ENCODE measurements at regions not wholly inside any gene's neighbourhood (a gene's known extent, or its start where the extent isn't known, plus 50 kb on each side); places are given as distances from the start of the nearest gene placed in this dataset.

DNA sequence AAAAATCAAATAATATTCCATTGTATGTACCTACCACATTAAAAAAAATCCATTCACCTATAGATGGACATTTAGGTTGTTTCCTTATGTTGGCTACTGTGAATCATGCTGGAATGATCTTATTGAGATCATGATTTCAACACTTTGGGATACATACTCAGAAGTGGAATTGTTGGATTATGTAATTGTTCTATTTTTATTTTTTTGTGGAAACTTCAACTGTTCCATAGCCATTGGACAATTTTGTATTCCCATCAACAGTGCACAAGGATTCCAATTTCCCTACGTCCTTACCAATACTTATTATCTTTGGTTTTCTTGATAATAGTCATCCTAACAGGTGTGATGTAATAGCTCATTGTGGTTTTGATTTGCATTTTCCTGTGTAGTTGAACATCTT lies 834.0 kb downstream of the MAFB start:
- no peak for DNase-seq (ENCODE audit: extremely low read depth in 1 of 2, low read depth in 1 of 2)

DNA sequence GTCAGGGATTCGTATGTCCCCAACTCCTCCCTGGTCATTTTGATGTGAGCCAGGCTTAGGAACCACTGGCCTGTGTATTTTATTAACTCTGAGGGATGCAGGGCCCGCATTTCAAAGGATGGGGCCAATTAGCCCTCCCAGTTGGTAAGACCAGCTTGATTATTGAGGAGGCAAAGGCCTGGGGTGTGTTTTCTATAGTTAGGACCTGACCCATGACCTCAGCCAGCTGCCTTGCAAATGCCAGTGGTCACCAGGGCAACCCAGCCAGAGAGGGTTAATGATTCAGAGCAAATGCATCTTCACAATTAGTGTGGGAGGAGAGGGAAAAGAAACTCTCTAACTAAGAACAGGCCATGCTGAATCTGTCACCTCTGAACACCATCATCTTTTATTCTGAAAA lies 835.4 kb downstream of the MAFB start:
- DNase-seq (ENCODE audit: extremely low read depth in 1 of 2, low read depth in 1 of 2) = no peak

DNA sequence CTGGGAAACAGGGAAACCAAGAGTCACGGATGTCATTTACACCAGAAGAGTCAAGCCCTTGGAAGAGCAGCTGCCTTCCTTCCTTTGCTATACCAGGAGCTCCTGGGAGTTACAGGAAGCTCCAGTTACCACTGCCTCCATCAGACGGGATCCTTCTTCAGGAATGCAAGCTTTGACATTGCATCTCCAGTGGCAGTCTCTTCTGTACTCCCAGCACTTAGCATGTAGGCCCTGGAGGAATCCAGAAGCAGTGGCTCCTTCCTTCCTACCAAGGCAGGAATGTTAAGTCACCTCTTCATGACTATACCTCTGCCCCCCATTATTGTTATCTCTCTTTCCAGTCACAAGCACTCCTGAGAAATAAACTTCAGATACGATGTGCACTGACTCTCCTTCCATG lies 836.0 kb downstream of the MAFB start:
- DNase-seq (ENCODE audit: extremely low read depth in 1 of 2, low read depth in 1 of 2) = no peak

DNA sequence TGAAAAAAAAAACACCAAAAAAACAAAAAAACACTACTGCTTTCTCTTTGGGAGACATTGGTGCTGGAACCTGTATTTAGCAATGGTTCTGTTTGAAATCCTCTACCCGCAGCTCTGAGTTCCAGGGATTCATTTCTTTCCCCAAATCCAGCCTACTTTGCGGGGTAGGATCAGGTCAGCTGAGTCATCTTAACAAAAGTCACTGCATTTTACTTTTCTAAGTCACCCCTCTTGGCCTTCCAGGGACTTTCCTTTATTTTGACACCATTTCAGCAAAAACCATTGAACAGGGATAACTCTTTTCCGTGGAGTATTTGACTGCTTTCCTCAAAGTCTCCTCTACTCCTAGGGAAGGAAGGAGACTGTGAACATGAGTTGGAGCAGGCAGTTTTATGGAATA lies 837.6 kb downstream of the MAFB start:
- no peak for DNase-seq (ENCODE audit: extremely low read depth in 1 of 2, low read depth in 1 of 2)

DNA sequence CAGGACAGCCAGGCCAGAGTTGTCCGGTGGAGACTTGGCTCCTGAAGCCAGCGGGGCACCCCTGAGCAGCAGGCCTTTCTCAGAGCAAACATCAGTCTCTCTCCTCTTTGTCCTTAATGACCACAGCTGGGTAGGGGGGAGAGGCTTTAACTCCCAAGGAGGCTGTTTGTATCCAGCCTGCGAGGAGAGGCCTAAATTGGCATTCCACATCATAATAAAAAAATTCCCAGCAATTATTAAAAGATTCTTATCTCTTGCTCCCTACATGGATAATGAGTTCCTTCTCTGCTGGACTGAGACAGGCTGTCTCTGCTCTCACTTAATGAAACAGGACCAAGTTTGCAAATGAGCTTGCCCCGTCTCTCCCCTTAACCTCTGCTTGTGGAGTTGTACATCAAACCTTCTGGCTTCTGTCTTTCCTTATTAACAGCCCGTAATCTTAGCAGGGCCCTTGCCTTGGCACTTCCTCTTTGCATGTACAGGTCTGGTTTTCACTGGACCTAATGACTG lies 838.2 kb downstream of the MAFB start:
- DNase-seq (ENCODE audit: extremely low read depth in 1 of 2, low read depth in 1 of 2) = no peak

DNA sequence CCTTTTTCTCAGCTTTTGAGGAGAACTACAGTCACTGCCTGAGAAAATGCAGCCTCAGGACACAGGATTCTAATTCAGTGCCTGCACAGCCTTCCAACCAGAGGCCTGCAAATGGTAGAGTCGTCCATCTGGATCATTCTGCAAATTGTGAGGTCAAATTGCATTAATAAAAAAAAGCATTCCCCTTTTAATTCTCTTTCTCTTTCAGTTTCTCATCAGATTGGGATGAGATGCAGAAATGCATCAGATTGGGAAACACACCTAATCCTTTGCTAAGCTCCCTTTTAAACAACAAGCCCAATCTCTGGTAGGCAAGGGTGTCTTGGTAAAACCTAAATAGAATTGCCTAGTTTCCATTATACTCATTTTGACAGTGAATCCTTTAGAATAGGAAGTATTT lies 838.8 kb downstream of the MAFB start:
- no peak for DNase-seq (ENCODE audit: extremely low read depth in 1 of 2, low read depth in 1 of 2)

DNA sequence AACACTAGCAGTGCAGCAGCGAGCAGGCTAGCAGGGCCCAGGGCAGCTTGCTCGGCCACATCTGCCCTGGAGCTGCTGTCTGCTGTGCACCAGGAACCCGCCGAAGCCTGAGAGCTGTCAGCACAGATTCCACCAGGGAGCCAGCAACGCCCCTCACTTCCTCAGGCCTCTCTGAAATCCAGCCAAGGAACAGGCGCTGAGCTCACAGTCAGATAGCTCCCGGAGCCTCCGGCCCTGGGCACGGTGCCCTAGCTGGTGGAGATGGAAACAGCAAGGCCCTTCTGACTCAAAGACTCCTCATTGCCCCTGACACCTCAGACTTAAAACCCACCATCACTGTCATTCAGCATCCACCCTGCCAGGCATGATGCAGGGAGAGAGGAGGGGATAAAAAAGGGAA lies 839.4 kb downstream of the MAFB start:
- no peak for DNase-seq (ENCODE audit: extremely low read depth in 1 of 2, low read depth in 1 of 2)

DNA sequence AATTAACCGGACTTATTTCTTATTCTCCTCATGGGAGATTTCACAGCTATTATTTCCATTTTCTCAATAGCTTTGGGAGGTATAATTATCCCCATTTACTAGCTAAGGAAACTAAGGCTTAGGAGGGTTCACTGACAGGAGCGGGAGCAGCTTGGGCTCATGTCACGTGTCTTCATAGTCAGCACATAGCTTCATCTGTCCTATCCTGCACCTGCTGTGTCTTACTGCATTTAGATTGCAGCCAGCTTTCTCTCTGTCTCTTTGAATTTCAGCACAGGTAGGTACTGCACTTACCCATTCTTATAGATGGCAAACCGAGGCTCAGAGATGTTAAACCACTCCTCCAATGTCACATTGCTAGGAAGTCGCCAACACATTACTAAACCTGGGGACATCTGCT lies 839.9 kb downstream of the MAFB start:
- DNase-seq (ENCODE audit: extremely low read depth in 1 of 2, low read depth in 1 of 2) = no peak

DNA sequence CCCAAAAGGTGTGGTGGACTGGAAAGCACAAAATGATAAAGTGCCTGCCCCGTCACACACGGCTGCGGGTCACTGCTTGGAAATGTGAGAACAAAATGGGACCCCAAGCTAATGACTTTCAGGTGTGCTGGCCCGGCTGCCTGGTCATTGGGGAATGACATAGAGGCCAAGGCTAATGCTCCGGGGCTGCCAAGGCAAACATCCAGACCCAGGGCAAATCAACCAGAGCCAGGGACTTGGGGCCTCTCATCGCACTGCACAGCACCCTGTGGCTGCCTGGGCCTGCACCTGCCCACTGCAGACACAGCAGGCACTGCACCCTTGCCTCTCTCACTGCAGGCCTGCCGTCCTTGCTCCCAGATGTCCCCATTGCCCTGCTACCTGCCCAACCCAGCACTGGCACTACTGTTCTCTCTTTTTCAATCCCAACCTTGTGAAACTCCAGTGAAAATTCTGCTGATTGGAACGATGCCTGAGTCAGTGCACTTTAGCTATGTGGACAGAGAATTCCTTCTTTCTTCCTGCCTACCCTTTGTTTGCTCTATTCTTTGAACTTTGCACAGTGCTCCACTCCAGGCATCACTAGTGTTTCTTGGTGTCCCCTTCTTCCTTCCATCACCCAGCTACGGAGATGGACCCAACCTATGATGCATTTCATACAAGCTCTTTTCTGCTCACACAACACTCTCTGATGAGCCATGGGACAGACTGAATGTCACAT lies 849.5 kb downstream of the MAFB start:
- no peak for DNase-seq (ENCODE audit: extremely low read depth in 1 of 2, low read depth in 1 of 2)

DNA sequence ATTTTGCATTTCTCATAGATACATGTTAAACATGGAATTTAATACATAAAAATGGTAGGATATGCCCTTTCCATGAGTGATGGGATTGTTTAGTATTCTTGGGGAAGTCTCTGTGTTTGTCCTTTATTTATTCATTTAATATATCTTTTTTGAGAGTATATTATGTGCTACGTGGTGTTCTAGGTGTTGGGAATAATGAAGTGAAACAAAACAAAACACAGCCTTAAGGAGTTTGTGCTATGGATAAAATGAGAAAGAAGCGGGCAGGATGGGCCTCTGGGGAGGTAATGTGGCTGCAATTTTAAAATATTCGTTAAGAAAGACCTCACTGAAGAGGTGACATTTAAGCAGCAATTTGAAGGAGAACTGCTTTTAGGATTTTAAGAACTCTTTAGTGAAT lies 851.5 kb downstream of the MAFB start:
- no peak for DNase-seq (ENCODE audit: extremely low read depth in 1 of 2, low read depth in 1 of 2)

DNA sequence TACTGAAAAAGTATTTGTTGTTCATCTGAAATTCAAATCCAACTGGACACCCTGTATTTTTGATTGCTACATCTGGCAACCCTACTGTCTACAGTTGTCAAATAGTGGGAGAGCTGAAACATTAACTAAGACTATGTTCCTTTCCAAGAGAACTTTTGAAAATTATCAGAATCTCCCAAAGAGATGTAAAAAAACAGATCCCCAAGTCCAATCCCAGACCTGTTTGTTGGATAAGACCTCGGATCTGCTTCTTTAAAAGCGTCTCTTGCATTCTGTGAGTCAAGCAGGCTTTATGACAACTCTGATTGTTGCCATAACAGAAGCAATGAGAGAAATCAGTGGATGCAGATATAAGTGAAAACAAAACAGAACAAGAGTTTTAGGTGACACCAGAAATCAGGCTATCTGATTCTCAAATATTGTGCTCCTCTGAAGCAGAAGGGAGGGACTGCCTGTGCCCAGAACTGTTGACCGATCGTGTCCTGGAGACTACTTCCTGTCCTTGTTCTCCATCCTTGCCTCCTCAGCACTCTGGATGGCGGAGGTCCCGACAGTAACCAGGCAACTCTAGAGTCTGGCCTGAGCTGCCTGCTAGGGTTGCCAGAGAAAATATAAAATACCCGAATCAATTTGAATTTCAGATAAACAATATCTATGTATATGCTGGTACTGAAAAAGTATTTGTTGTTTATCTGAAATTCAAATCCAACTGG lies 853.8 kb downstream of the MAFB start:
- DNase-seq (ENCODE audit: extremely low read depth in 1 of 2, low read depth in 1 of 2) = no peak

DNA sequence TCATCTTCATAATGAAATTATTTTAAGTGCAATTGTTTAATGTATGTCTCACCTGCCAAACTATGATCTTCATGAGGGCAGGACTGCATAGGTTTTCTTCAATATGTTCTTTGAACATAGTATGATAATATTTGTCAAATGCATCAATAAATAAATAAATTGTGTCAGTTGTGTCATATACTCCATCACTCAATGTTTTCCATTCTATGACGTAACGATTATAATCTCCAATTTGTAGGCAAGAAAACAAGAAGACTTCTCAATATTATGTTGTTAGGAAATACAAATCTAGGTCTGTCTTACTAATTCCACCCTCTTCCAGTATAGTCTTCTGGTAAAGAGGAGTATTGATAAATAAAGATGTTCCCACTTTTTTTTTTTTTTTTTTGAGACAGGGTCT lies 858.1 kb downstream of the MAFB start:
- DNase-seq (ENCODE audit: extremely low read depth in 1 of 2, low read depth in 1 of 2) = no peak

DNA sequence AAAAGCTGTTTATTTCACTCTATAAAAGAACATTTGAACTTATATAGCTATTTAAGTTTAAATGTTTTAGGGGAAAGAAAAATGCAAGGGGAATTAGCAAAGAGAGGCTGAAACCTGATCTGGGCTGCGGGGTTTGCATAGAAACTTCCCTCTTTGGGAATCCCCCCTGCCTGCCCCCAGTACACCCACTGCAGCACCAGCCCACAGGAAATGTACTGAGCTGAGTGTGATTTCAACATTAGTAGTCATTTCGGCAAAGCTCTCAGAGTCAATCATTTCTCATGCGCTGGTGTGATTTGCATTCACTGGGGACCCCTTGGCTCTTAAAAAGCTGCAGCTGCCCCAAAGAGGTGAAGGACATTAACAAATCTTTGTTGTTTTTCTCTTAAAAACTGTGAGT lies 859.4 kb downstream of the MAFB start:
- DNase-seq (ENCODE audit: extremely low read depth in 1 of 2, low read depth in 1 of 2) = no peak

DNA sequence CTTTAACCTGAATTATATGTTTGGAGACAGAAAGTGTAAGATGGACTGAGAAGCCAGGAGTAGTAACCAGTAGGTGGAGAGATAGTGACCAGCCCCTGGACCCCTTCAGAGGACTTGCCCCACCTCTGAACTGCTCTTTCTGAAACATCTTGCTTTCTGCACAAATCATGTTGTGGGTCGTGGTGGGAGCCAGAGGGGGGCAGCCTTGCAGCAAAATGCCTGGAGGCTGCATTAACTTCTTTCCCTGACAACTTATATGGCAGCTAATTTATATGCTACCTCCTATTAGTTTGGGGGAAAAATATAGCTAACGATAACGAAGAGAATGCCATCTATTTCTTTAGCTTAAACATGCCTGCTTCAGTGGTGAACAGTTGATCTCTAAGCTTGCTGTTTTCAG lies 859.8 kb downstream of the MAFB start:
- no peak for DNase-seq (ENCODE audit: extremely low read depth in 1 of 2, low read depth in 1 of 2)

DNA sequence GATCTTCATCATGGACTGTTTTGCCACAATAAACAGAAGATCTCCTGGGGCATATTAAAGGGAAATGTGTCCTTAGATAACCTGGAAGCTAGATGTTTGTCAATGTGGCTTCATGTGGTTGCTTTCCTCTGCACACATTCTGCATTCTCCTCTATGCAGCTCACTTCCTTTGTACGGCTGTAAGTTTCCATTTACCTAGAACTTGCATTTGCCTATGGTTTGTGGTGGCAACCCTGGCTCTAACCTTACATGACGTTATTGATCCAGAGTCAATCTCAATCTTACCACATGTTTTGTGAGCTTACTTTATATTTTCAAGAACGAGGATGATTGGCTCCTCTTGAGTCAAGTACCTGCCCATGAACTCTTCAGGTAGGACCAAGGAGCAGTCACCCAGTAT lies 863.1 kb downstream of the MAFB start:
- DNase-seq (ENCODE audit: extremely low read depth in 1 of 2, low read depth in 1 of 2) = no peak

DNA sequence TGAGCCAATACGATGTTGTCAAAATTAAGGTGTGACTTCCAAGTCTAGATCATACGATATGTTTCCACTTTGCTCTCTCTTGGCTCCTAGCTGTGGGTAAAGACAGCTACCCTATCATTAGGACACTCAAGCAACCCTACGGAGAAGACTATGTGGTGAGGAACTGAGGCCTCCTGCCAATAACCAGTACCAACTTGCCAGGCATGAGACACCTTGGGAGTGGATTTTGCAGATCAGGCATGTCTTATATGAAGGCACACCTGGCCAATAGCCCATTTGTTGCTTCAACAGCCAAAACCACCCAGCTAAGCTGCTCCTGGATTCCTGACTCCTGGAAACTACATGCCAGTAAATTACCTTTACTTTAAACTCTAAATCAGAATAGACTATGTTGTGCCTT lies 863.4 kb downstream of the DHX35 start:
- no peak for DNase-seq (ENCODE audit: extremely low read depth in 1 of 2, low read depth in 1 of 2)

DNA sequence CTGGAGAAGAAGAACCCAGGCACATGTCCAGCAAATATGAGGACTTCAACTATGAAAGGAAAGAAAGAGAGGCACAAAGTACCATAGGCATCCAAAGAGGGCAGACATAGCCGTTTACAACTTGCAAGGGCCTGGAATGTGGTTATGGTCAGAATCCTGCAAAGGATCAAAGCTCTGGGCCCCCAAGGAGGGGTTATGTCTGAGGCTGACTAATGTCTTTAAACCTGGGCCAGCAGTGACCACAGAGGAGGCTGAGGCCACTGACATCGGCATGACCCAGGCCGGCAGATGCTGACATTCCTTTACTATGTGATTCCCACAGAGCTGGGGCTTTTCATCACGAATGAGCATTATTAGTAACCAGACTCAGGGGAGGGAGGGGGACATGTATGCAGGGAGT lies 861.1 kb downstream of the DHX35 start:
- no peak for DNase-seq (ENCODE audit: extremely low read depth in 1 of 2, low read depth in 1 of 2)

DNA sequence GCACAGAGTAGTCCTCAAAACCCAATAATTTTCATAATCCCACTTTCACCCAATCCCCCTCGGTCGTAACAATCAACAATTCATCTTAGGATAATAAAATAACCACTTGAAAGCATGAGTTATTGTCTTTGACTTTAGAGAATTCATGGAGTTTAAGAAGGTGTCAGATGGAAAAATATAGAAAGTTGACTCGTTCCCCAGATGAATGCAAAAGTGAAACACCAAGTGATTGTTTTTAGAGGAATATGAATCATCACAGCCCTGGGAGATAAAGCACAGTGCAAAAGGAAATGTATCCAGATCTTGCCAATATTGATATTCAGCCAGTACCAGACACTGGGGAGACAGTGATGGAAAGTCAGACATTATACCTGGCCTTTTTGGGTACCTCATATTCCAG lies 860.5 kb downstream of the DHX35 start:
- no peak for DNase-seq (ENCODE audit: extremely low read depth in 1 of 2, low read depth in 1 of 2)

DNA sequence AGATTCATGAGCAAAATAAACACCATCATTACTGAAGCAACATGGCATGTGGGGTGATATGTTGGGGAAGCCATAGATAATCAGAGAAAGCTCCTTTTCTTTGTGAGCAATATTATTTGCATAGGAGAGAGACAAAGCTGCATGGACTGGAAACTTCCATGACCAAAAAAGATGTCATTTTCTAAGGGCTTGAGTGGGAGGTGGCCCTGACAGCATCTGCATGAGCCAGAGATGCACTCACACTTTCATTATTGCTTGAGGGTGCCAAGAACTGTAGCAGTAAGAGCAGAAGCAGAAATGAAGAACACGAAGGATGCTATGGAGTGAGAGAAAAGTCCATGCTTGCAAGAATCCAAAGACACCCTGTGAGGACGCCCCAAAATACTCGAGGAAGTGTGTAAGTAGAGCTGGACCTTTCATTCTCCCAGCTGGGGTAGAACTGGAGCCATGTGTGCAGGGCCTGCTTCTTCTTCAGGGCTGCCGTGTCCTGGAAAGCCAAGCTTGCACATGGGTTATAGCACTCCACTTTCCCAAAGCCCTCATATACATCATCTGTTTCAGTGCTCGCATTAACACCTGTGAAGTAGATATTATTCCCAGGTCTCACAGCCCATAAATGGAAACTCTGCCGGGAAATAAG lies 851.2 kb downstream of the DHX35 start:
- no peak for DNase-seq (ENCODE audit: extremely low read depth in 1 of 2, low read depth in 1 of 2)

DNA sequence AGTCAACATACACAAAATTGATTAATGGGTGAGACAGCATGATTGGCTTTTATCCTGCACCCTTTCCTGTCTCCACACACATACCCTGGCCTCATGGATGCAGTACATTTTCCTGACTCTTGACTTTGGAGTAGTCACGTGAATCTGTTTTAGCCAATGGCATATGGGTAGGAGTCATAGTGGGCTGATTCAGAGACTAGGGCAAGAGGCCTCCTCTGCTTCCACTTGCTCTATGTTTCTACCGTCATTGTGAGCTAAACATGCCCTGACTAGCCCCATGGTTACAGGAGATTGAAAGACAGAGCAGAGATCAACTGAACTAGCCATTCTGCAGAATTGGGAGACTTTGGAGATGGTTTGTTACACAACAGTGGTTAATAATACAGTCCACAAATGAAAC lies 850.0 kb downstream of the DHX35 start:
- DNase-seq (ENCODE audit: extremely low read depth in 1 of 2, low read depth in 1 of 2) = no peak

DNA sequence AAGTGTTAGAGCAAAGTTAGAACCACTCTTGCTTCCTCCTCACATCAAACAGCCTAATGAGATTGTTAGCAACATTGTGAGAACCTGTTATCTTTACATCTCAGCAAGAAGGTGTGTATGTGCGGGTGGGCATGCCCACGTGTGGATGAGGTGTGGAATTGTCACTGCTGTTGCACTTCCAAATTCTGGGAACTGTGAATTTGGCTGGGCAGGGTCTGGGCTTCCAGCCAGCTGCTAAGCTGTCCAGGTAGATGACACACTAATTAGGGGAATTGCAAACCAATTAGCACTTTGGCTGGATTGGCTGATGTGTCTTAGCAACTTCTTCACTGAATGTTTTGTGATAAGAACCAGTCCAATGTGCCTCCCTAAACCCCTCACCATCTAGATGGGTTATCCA lies 848.2 kb downstream of the DHX35 start:
- DNase-seq (ENCODE audit: extremely low read depth in 1 of 2, low read depth in 1 of 2) = no peak

DNA sequence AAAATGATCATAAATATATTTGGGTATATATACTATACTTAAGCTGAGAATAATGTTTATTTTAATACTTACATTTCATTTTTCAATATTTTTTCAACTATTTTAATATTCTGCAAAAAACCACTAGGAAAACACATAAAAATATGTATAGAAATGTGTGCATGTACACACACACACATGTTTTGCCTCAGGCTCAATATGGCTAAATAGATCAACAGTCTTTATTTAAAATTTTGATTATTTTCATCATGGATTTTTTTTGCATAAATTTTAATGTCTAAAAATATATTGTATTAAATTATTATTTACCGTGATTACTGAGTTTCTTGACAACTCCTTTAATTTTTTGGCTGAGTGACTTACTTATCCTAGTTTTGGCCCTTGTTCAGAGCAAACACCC lies 846.5 kb downstream of the DHX35 start:
- no peak for DNase-seq (ENCODE audit: extremely low read depth in 1 of 2, low read depth in 1 of 2)

All from activated CD8-positive, alpha-beta memory T cell treated with anti-CD3 and anti-CD28 coated beads for 1 hour (primary cell).